ENCODE measurements at regions not wholly inside any gene's neighbourhood (a gene's known extent, or its start where the extent isn't known, plus 50 kb on each side); places are given as distances from the start of the nearest gene placed in this dataset.
"Not testable (repeated sequence)": the region's sequence is repeated elsewhere in the genome, so short reads cannot be mapped to it uniquely, and the experiment has no call there.

GRCh38 chr3:162722337-162722736 is 1225.7 kb downstream of the OTOL1 start:
- intact Hi-C loops (cut with DNase I), result no loop called here
- H3K27ac ChIP-seq, result no peak overlapping the region
- no peak for TF ChIP-seq POLR2A (IDR thresholded peaks at IDR 0.05)
- no peak for TF ChIP-seq CTCF (IDR thresholded peaks at IDR 0.05)
- TF ChIP-seq POLR2AphosphoS5 (IDR thresholded peaks at IDR 0.05; ENCODE audit: insufficient read depth in 1 of 2, low read depth in 1 of 2), result no peak
- no peaks in the 10 kb centered on the region for H3K9me3 ChIP-seq
- H3K4me3 ChIP-seq, result no peak overlapping the region
- H3K27me3 ChIP-seq, result no peaks in the 10 kb centered on the region
- no peak for DNase-seq (ENCODE audit: extremely low spot score in 2 of 2)
- no peaks in the 10 kb centered on the region for H3K36me3 ChIP-seq
- H3K4me1 ChIP-seq, result no peaks in the 10 kb centered on the region

GRCh38 chr3:162722796-162723195 is 1226.2 kb downstream of the OTOL1 start:
- H3K36me3 ChIP-seq; H3K27me3 ChIP-seq; H3K27ac ChIP-seq; H3K4me3 ChIP-seq; intact Hi-C loops (cut with DNase I); DNase-seq (ENCODE audit: extremely low spot score in 2 of 2); H3K4me1 ChIP-seq; H3K9me3 ChIP-seq: not testable (repeated sequence)

- Histone ChIP-seq H3K27ac (no peak overlapping the region), H3K36me3 (no peaks in the 10 kb centered on the region), H3K9me3 (no peaks in the 10 kb centered on the region), H3K4me1 (no peaks in the 10 kb centered on the region), H3K4me3 (no peak overlapping the region), H3K27me3 (no peaks in the 10 kb centered on the region)
- TF ChIP-seq POLR2A (IDR thresholded peaks at IDR 0.05) (no peak), POLR2AphosphoS5 (IDR thresholded peaks at IDR 0.05; ENCODE audit: insufficient read depth in 1 of 2, low read depth in 1 of 2) (no peak), CTCF (IDR thresholded peaks at IDR 0.05) (no peak)
- intact Hi-C loops (cut with DNase I), result no loop called here
- no peak for DNase-seq (ENCODE audit: extremely low spot score in 2 of 2)
Observed at GRCh38 chr3:162729686-162730085, 1233.1 kb downstream of the OTOL1 start.

- H3K27ac ChIP-seq; H3K4me3 ChIP-seq; DNase-seq (ENCODE audit: extremely low spot score in 2 of 2); intact Hi-C loops (cut with DNase I); H3K4me1 ChIP-seq; H3K27me3 ChIP-seq; H3K9me3 ChIP-seq; H3K36me3 ChIP-seq: not testable (repeated sequence)
Observed at GRCh38 chr3:162731961-162732360, 1235.4 kb downstream of the OTOL1 start.

- DNase-seq (ENCODE audit: extremely low spot score in 2 of 2), result no peak
- no peaks in the 10 kb centered on the region for H3K4me1 ChIP-seq
- TF ChIP-seq CTCF (IDR thresholded peaks at IDR 0.05) (no peak), POLR2A (IDR thresholded peaks at IDR 0.05) (no peak), POLR2AphosphoS5 (IDR thresholded peaks at IDR 0.05; ENCODE audit: insufficient read depth in 1 of 2, low read depth in 1 of 2) (no peak)
- intact Hi-C loops (cut with DNase I), result no loop called here
- no peaks in the 10 kb centered on the region for H3K27me3 ChIP-seq
- no peaks in the 10 kb centered on the region for H3K9me3 ChIP-seq
- no peak overlapping the region for H3K27ac ChIP-seq
- no peak overlapping the region for H3K4me3 ChIP-seq
- no peaks in the 10 kb centered on the region for H3K36me3 ChIP-seq
Observed at GRCh38 chr3:162738784-162739183, 1242.2 kb downstream of the OTOL1 start.

GRCh38 chr3:162740941-162741596 is 1244.5 kb downstream of the OTOL1 start:
- Histone ChIP-seq H3K4me1 (no peaks in the 10 kb centered on the region), H3K36me3 (no peaks in the 10 kb centered on the region), H3K4me3 (no peak overlapping the region), H3K27me3 (no peaks in the 10 kb centered on the region), H3K9me3 (no peaks in the 10 kb centered on the region), H3K27ac (no peak overlapping the region)
- no peak for TF ChIP-seq POLR2AphosphoS5 (IDR thresholded peaks at IDR 0.05; ENCODE audit: insufficient read depth in 1 of 2, low read depth in 1 of 2)
- no peak for TF ChIP-seq CTCF (IDR thresholded peaks at IDR 0.05)
- intact Hi-C loops (cut with DNase I), result no loop called here
- DNase-seq (ENCODE audit: extremely low spot score in 2 of 2), result no peak
